GM19193 (cell line): ENCODE measurements at regions not wholly inside any gene's neighbourhood (a gene's known extent, or its start where the extent isn't known, plus 50 kb on each side); places are given as distances from the start of the nearest gene placed in this dataset.

Experiments
- POLR2A ChIP-seq: IDR thresholded peaks from 4 replicates; pipeline ENCODE4 v1.6.1; 2011; ENCODE audit not compliant: insufficient read depth, insufficient read length; ENCODE audit errors: extremely low read depth

- TF ChIP-seq POLR2A, result no peak
Measured at GRCh38 chr2:230642966-230643365, 69.7 kb upstream of the CAB39 start.

- TF ChIP-seq POLR2A, result no peak
Measured at GRCh38 chr2:230643576-230644291, 68.9 kb upstream of the CAB39 start.

GRCh38 chr2:230644356-230644935 is 68.2 kb upstream of the CAB39 start:
- no peak for TF ChIP-seq POLR2A

GRCh38 chr2:230648356-230648755 is 64.3 kb upstream of the CAB39 start:
- TF ChIP-seq POLR2A, result no peak

- no peak for TF ChIP-seq POLR2A
Measured at GRCh38 chr2:230650585-230651137, 62.0 kb upstream of the CAB39 start.

GRCh38 chr2:230654057-230654456 is 58.6 kb upstream of the CAB39 start:
- TF ChIP-seq POLR2A, result no peak

- no peak for TF ChIP-seq POLR2A
Measured at GRCh38 chr2:230657462-230657861, 55.2 kb upstream of the CAB39 start.

- TF ChIP-seq POLR2A, result no peak
Measured at GRCh38 chr2:230657906-230658305, 54.7 kb upstream of the CAB39 start.

GRCh38 chr2:230658577-230658876 is 54.1 kb upstream of the CAB39 start:
- TF ChIP-seq POLR2A, result peak; percentile 55

- TF ChIP-seq POLR2A, result peak; percentile 53
Measured at GRCh38 chr2:230658877-230659652, 53.6 kb upstream of the CAB39 start.

GRCh38 chr2:230660294-230661060 is 52.2 kb upstream of the CAB39 start:
- no peak for TF ChIP-seq POLR2A

- TF ChIP-seq POLR2A, result peak; percentile 36
Measured at GRCh38 chr2:230661072-230661957, 51.3 kb upstream of the CAB39 start.
